Activated CD4-positive, alpha-beta T cell treated with anti-CD3 and anti-CD28 coated beads, Interleukin-2, Interleukin-6, amounts not matched to agents 100 ng/mL and 50 ng/mL, durations not matched to agents 16 hours and 8 hours (primary cell): ENCODE measurements at regions not wholly inside any gene's neighbourhood (a gene's known extent, or its start where the extent isn't known, plus 50 kb on each side); places are given as distances from the start of the nearest gene placed in this dataset.
A peak's percentile ranks its signal among the peaks of the same experiment; 100 is the strongest.

ENCODE experiments used
- DNase-seq: peaks from one replicate; pipeline ENCODE4 v3.0.0-alpha.2; 2020

- DNase-seq, result peak; percentile 91
Observed at GRCh38 chr4:56757821-56758411, 63.6 kb downstream of the SPINK2 start.

DNA sequence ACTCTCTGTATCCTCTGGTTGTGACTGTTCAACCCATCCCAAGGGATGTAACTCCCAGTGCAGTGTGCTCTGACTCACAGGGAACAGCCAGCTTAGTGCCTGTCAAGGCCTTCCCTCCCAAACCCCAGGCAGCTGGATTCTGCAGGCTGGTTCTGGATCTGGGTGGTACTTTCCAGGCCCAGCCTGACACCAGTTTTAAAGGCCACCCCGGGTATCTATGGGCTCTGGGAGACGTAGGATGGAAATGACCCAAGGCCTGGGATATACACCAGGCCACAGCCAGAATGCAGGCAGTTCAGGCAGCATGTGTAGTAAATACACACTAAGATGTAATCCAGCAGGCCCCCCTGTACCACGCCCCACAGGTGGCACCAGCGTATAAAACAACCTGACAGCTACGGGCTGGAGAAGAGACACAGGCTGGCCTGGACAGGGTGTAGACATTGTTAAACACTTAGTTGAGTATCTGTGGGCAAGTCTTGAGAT lies 64.2 kb downstream of the SPINK2 start:
- no peak for DNase-seq

- no peak for DNase-seq
Observed at GRCh38 chr4:56755901-56756300, 65.6 kb downstream of the SPINK2 start.

- DNase-seq, result no peak
Observed at GRCh38 chr4:56752985-56753384, 68.5 kb downstream of the SPINK2 start.

DNA sequence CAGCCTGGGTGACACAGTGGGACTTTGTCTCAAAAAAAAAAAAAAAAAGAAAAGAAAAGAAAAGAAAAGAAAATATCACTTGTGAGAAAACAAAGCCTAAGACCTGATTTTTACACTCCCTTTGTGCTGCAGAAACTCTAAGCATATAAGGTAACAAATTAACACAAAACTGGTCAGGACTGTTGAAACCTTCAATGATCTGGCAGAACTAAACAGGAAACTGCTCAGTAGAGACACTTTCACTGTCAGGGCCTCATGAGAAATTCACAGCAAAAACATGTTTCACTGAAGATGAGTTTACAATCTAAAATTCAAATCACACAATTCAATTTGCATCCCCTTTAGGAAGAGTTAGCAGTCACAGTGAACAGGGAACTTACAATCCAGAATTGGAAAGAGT lies 69.1 kb upstream of the HOPX start:
- DNase-seq, result no peak

- DNase-seq, result no peak
Observed at GRCh38 chr4:56748271-56748670, 67.2 kb upstream of the HOPX start.

DNA sequence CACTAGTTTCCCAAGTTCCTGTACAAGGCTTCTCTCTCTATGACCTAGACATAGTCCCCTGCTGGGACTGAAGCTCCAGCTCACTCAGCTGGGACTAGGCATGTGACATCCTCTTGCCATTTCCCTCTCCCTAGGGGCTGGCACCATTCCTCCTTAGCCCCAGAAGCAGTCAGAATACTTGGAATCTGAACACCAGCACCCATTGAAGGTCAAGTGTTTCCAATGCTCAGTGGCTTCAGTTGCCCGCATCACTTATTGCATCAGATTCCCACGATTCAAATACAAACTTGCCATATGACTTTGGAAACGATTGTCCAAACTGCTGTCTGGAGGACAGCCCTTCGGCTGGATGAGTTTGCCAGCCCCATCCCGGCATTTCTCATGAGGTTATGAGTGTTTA lies 65.5 kb upstream of the HOPX start:
- DNase-seq, result no peak

DNA sequence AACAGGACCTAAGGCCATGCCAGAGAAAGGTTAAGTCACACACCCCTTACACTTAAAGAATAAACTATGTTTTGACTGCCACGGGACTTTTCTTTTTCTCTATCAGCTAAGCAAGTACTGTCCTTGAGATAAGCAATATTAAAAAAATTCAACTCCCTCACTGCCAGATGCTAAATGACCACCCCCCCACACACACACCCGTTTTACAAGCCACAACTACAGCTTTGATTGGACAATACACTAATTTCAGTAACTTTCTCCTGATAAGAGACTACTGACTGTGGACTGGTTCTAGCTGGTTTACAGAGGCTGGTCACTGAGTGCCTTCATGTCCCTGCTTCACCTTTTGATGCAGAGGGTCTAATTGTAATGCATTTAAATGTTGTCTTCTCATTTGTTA lies 63.9 kb upstream of the HOPX start:
- no peak for DNase-seq

GRCh38 chr4:56744030-56744429 lies 62.9 kb upstream of the HOPX start:
- DNase-seq, result no peak

- DNase-seq, result no peak
Observed at GRCh38 chr4:56743550-56743949, 62.5 kb upstream of the HOPX start.

DNA sequence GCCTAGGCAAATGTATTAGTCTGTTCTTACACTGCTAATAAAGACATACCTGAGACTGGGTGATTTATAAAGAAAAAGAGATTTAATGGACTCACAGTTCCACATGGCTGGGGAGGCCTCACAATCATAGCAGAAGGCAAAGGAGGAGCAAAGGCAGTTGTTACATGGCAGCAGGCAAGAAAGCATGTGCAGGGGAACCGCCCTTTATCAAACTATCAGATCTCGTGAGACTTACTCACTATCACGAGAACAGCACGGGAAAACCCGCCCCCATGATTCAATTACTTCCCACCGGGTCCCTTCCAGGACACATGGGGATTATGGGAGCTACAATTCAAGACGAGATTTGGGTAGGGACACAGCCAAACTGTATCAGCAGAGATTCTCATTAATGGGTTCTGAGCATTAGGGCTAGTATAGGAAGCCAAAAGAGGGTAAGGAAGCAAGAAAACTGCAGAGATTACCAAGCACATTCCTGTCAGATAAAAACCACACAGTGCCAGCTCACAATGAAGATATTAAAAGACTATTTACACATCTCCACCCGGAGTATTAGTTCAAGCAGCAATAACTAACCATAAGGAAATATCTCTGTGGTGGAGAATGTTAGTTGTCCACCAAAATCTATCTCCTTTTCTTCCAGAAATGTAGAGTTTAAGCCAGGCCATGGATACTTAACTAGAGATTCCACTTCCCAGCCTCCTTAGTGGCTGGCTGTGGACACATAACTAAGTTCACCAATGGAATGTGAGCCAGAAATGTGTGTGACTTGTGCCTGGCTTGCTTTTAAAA lies 61.2 kb upstream of the HOPX start:
- DNase-seq, result no peak

DNA sequence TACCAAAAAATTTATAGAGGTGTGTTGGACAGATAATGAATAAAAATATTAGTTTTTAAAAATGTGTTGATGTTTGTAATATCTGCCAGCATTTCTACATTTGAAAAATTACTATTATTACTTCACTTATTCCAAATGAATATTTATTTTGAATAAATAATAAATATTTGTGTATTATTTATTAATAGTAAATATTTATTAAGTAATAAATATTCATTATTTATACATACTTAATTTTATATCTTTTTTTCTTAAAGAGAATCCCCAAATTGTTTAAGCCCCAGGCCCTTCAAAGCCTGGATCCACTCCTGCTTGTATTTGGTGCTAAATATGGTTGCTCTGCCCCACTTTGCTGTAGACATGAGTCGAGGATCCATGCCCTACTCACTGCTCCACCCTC lies 60.5 kb upstream of the HOPX start:
- no peak for DNase-seq

GRCh38 chr4:56739066-56739777 lies 58.1 kb upstream of the HOPX start:
- no peak for DNase-seq

DNA sequence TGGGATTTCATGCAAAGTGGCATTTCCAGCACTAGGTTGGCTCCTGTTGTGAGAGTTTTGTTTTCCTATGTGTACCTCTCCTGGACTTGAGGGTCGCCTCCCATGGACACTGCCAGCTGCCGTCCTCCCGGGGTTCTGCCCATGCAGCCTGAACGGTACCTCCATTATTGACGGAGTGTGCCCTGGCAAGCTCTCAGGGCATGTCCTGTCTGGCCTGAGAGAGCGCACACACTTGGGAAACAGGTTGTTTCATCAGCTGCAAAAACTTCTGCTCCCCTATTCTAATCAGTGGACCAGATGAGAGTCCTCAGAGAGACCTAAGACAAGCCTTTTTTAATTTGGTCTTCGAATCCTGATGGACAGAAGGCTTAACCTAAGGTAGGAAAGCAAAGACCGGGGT lies 56.6 kb upstream of the HOPX start:
- no peak for DNase-seq

DNA sequence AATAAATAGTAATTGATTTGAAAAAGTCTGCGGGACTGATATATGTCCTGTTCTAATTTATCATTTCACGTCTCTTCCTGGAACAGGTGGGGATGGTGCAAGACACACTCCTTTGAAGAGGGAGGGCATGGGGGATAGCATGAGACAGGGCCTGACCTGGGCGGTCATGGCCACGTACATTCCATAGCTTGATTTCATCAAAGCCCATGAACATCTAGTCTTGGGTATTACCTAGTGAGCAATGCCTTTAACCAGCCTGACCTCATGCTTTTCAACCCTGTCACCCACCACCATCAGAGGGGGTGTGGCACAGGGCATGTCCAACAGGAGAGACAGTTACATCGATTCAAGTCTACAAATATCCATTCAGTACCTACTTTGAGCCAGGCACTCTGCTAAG lies 52.3 kb upstream of the HOPX start:
- DNase-seq, result no peak

DNA sequence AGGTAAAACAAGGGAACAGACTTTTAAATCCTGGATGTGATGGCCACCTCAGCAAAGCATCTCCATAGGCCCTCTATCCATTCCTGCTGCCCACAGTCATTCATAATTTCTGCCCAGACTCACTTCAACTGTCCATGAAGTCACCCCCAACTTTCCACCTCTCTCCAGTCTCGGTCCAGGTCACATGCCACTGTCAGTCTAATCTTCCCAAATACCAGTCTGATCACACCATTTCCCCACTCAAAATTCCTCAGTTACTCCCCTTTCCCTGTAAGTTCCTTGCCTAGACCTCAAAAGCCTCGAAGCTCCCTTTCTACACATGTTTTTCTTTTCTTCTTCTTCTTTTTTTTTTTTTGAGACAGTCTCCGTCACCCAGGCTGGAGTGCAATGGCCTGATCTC lies 51.2 kb upstream of the HOPX start:
- DNase-seq, result no peak

DNA sequence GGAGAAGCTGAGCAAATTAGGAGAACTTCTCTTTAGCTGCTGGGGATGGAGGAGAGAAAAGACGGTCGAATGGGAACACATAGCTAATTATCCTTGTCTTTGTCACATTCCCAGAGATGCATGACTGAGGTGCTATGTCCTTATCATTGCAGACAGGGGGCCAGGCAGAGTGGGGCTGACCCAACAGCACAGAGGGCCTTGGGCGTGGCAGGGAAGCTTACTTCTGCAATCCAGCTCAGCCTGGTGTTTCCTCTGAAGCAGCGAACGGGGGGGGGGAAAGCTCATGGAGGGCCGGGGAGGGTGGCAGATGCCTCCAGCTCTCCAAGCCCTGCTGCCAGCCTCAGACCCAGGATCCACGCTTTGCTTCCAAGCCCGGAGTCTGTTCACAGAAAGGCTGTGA lies 50.8 kb upstream of the HOPX start:
- DNase-seq, result no peak
